B cell (primary cell): ENCODE measurements at regions not wholly inside any gene's neighbourhood (a gene's known extent, or its start where the extent isn't known, plus 50 kb on each side); places are given as distances from the start of the nearest gene placed in this dataset.
"Not testable (repeated sequence)": the region's sequence is repeated elsewhere in the genome, so short reads cannot be mapped to it uniquely, and the experiment has no call there.

Experiments used
- ATAC-seq: fragments of 200-7000 bp; cut with Tn5 transposase; one replicate; pipeline ENCODE4 v1.10.0; 2021; ENCODE audit warnings: low read depth, mild to moderate bottlenecking, moderate number of reproducible peaks, moderate library complexity
- CTCF ChIA-PET: fragments of 350-600 bp; sonication (Branson Sonifier 250); formaldehyde crosslinking; loops from one replicate; lab custom pipeline; 2021; ENCODE audit warnings: antibody characterized with exemption, inconsistent platforms; lab: Charles Lee
- POLR2A ChIA-PET: fragments of 350-600 bp; sonication (Branson Sonifier 250); formaldehyde crosslinking; loops from one replicate; lab custom pipeline; 2021; ENCODE audit warnings: antibody characterized with exemption; lab: Charles Lee
- DNase-seq: peaks from one replicate; pipeline ENCODE4 v3.0.0; 2013
- H2AFZ ChIP-seq: 2 replicates; pipeline ENCODE4 v1.6.1; 2012; ENCODE audit warnings: mild to moderate bottlenecking, low read depth, low read length; ENCODE audit not compliant: insufficient read depth, poor library complexity, severe bottlenecking
- H3K27ac ChIP-seq, 2 donors: 1 replicate in 1 of 2; 2 replicates in 1 of 2; pipeline ENCODE4 v1.5.1; 2012 to 2013; ENCODE audit warnings: low read length in 2 of 2, mild to moderate bottlenecking in 2 of 2, moderate library complexity in 1 of 2
- H3K27me3 ChIP-seq, 4 experiments: fragments of 200-600 bp in 1 of 4; sonication (generic) in 1 of 4; replicated peaks in 1 of 4; 1 replicate in 2 of 4; 2 replicates in 2 of 4; pipeline versions ENCODE4 v1.6.1 to v1.7.0; 2013 to 2016; ENCODE audit warnings: low read length in 3 of 4, mild to moderate bottlenecking in 2 of 4, mixed read lengths in 1 of 4, moderate library complexity in 1 of 4; ENCODE audit not compliant: insufficient read depth in 4 of 4, control insufficient read depth in 3 of 4; ENCODE audit errors: control extremely low read depth in 1 of 4
- H3K36me3 ChIP-seq, 2 experiments: replicated peaks in 1 of 2; 1 replicate in 1 of 2; 2 replicates in 1 of 2; pipeline versions ENCODE4 v1.6.1 to v1.7.1; 2013; ENCODE audit warnings: low read length in 1 of 2; ENCODE audit not compliant: insufficient read depth in 2 of 2, control insufficient read depth in 1 of 2; ENCODE audit errors: control extremely low read depth in 1 of 2, extremely low read depth in 1 of 2
- H3K4me1 ChIP-seq, 2 donors: fragments of 200-600 bp in 1 of 2; sonication (generic) in 1 of 2; 1 replicate in 1 of 2; 2 replicates in 1 of 2; pipeline versions ENCODE4 v1.5.1 to v1.6.1; 2013 to 2017; ENCODE audit warnings: low read length in 2 of 2; ENCODE audit not compliant: control insufficient read depth in 2 of 2, insufficient read depth in 2 of 2
- H3K4me2 ChIP-seq: replicated peaks from 2 replicates; pipeline ENCODE3; 2012; ENCODE audit warnings: mild to moderate bottlenecking, low read depth, low read length; ENCODE audit not compliant: poor library complexity, severe bottlenecking
- H3K4me3 ChIP-seq, 5 experiments: fragments of 200-600 bp in 1 of 5; sonication (generic) in 1 of 5; 1 replicate in 3 of 5; 2 replicates in 2 of 5; pipeline versions ENCODE4 v1.5.1 to v1.7.0; 2011 to 2016; ENCODE audit warnings: low read length in 4 of 5, mild to moderate bottlenecking in 4 of 5, low read depth in 2 of 5, control low read depth in 1 of 5, moderate library complexity in 1 of 5; ENCODE audit not compliant: insufficient read depth in 1 of 5; ENCODE audit errors: control extremely low read depth in 1 of 5, extremely low read depth in 1 of 5
- H3K79me2 ChIP-seq: fragments of 200-600 bp; sonication (generic); one replicate; pipeline ENCODE4 v1.6.0; 2016; ENCODE audit warnings: low read length; ENCODE audit not compliant: control insufficient read depth, insufficient read depth
- H3K9ac ChIP-seq: fragments of 200-600 bp; sonication (generic); 2 replicates; pipeline ENCODE4 v1.6.1; 2017; ENCODE audit warnings: mild to moderate bottlenecking, low read length, moderate library complexity
- H3K9me3 ChIP-seq, 3 donors: one replicate each; pipeline versions ENCODE4 v1.6.1 to v1.7.1; 2013; ENCODE audit warnings: low read length in 2 of 3; ENCODE audit not compliant: control insufficient read depth in 2 of 3, insufficient read depth in 1 of 3; ENCODE audit errors: control extremely low read depth in 1 of 3
- H4K20me1 ChIP-seq: 2 replicates; pipeline ENCODE4 v1.6.0; 2012; ENCODE audit warnings: mild to moderate bottlenecking, low read length; ENCODE audit not compliant: insufficient read depth, control insufficient read depth, poor library complexity, severe bottlenecking
- H3K27ac Mint-ChIP-seq: one replicate; pipeline ENCODE4 v1.8.0; 2021; ENCODE audit warnings: mixed read lengths
- H3K27me3 Mint-ChIP-seq: one replicate; pipeline ENCODE4 v1.8.0; 2021; ENCODE audit warnings: mixed read lengths
- H3K4me1 Mint-ChIP-seq: one replicate; pipeline ENCODE4 v1.8.0; 2021; ENCODE audit warnings: mixed read lengths
- H3K4me3 Mint-ChIP-seq: one replicate; pipeline ENCODE4 v1.8.0; 2021; ENCODE audit warnings: mixed read lengths
- H3K9me3 Mint-ChIP-seq: one replicate; pipeline ENCODE4 v1.8.0; 2022; ENCODE audit warnings: mixed read lengths; ENCODE audit not compliant: insufficient read depth
- WGBS: methylation state at CpG from one replicate; pipeline ENCODE4 v1.1.5; 2013; ENCODE audit warnings: missing lambda C conversion rate; ENCODE audit not compliant: insufficient coverage; 5-methylcytosine and 5-hydroxymethylcytosine counted together
- intact Hi-C: fragments of 100-400 bp; cut with micrococcal nuclease; formaldehyde crosslinking; loops from one replicate; pipeline ENCODE4 v1.10.0; 2022

DNA sequence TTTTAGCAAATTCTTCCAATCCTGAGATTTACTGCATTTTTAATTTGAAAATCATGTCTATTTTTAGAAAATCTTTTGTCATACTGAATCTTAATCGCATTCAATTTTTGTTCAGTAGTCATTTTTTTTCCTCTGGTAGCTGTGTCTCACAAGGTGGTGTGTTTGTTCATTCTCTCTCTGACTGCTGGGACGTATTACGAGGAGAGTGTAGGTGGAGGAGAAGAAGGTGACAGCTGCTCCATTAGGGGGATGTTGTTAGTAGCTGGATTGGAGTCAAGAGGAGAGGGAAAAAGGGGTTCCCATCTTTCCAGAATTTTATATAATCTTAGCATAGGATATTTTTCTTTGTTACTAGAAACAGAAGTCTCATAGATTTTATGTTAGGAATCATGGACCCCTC lies 804.2 kb downstream of the PRIM2 start:
- CTCF ChIA-PET, H3K9ac ChIP-seq, H3K4me1 ChIP-seq, POLR2A ChIA-PET, H4K20me1 ChIP-seq, intact Hi-C loops, H3K4me3 ChIP-seq, H2AFZ ChIP-seq, H3K4me1 Mint-ChIP-seq, H3K27me3 ChIP-seq, H3K4me2 ChIP-seq, H3K36me3 ChIP-seq, H3K27me3 Mint-ChIP-seq, H3K79me2 ChIP-seq, H3K4me3 Mint-ChIP-seq, H3K9me3 Mint-ChIP-seq, H3K9me3 ChIP-seq, H3K27ac ChIP-seq, DNase-seq, ATAC-seq, H3K27ac Mint-ChIP-seq: not testable (repeated sequence)
- WGBS = no CpG with 5 or more reads among the region's 3 CpGs

DNA sequence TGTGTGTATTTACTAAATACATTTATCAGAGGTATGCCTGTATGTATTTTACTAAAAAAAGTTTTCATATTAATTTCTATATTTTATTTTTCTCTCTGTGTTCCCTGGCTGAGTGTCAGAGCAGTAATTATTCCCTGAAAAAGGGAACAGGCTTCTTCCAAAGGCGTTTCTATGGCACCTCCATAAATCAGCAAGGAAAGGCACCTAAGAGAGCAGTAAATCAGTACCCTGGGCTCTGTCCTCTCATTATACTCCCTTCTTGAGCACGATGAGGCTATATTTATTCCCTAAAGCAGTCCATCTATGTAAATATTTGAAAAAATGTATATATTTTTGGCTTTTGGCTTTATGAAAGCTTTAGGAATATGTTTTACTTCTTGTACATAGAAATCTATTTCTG lies 806.3 kb downstream of the PRIM2 start:
- H2AFZ ChIP-seq = not testable (repeated sequence)

DNA sequence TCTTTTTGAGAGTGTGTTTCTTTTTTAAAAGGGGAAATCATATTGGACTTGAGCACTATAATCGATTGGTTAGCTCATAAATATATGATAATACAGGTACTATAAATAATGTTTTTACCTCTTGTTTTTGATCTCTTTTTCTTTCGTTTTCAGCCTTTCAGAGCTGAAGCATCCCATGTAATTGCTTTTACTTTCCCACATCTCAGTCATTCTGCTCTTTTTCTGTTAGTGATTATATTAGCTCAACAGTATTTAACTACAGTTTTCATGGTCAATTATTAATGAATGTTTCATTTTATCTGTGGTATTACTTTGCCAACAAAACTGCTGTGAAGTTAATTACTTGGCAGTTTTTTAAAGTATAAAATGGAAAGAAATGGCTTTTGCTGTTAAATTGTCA lies 811.1 kb downstream of the PRIM2 start:
- DNase-seq, POLR2A ChIA-PET, H3K27ac Mint-ChIP-seq, CTCF ChIA-PET, intact Hi-C loops, H3K4me3 ChIP-seq, H3K9ac ChIP-seq, H3K9me3 Mint-ChIP-seq, H3K4me1 ChIP-seq, H3K4me3 Mint-ChIP-seq, H3K27me3 Mint-ChIP-seq, H4K20me1 ChIP-seq, H3K27me3 ChIP-seq, H3K9me3 ChIP-seq, H3K4me1 Mint-ChIP-seq, H3K36me3 ChIP-seq, H3K4me2 ChIP-seq, H2AFZ ChIP-seq, ATAC-seq, H3K27ac ChIP-seq, H3K79me2 ChIP-seq: not testable (repeated sequence)
- no CpG with 5 or more reads among the region's 2 CpGs for WGBS

More for the DNA sequence above, 806.3 kb downstream of the PRIM2 start:
- H3K9me3 Mint-ChIP-seq, POLR2A ChIA-PET, H3K27ac ChIP-seq, H3K9ac ChIP-seq, H3K27me3 Mint-ChIP-seq, CTCF ChIA-PET, H4K20me1 ChIP-seq, ATAC-seq, H3K4me3 ChIP-seq, H3K4me3 Mint-ChIP-seq, H3K36me3 ChIP-seq, H3K4me1 ChIP-seq, H3K27me3 ChIP-seq, DNase-seq, H3K4me1 Mint-ChIP-seq, H3K9me3 ChIP-seq, intact Hi-C loops, H3K79me2 ChIP-seq, H3K4me2 ChIP-seq, H3K27ac Mint-ChIP-seq: not testable (repeated sequence)
- WGBS = no CpG with 5 or more reads among the region's 2 CpGs

GRCh38 chr6:58129098-58129497 lies 811.7 kb downstream of the PRIM2 start:
- H4K20me1 ChIP-seq, H3K4me2 ChIP-seq, H3K27ac Mint-ChIP-seq, H3K36me3 ChIP-seq, POLR2A ChIA-PET, H3K27ac ChIP-seq, H3K4me3 Mint-ChIP-seq, H3K9me3 Mint-ChIP-seq, H2AFZ ChIP-seq, H3K27me3 ChIP-seq, H3K4me3 ChIP-seq, H3K79me2 ChIP-seq, DNase-seq, H3K4me1 ChIP-seq, H3K9ac ChIP-seq, H3K9me3 ChIP-seq, intact Hi-C loops, ATAC-seq, H3K27me3 Mint-ChIP-seq, H3K4me1 Mint-ChIP-seq, CTCF ChIA-PET: not testable (repeated sequence)
- no CpG with 5 or more reads among the region's 1 CpG for WGBS
